Sigmoid colon (tissue), 6 donors: ENCODE measurements at regions not wholly inside any gene's neighbourhood (a gene's known extent, or its start where the extent isn't known, plus 50 kb on each side); places are given as distances from the start of the nearest gene placed in this dataset.

Experiments
- DNase-seq: peaks from one replicate; pipeline ENCODE4 v3.0.0-alpha.2; 2019
- H3K27ac ChIP-seq, 4 donors: fragments of 200-600 bp; sonication (generic); one replicate each; pipeline ENCODE4 v1.5.1; 2016 to 2019; ENCODE audit warnings: mild to moderate bottlenecking in 1 of 4
- H3K27me3 ChIP-seq, 3 donors: fragments of 200-600 bp; sonication (generic); one replicate each; pipeline ENCODE4 v1.5.1; 2019; ENCODE audit warnings: mild to moderate bottlenecking in 1 of 3
- H3K36me3 ChIP-seq, 4 donors: fragments of 200-600 bp; sonication (generic); one replicate each; pipeline ENCODE4 v1.5.1; 2016 to 2019
- H3K4me1 ChIP-seq, 4 donors: fragments of 200-600 bp; sonication (generic); one replicate each; pipeline ENCODE4 v1.5.1; 2017 to 2019
- H3K4me3 ChIP-seq, 4 donors: fragments of 200-600 bp; sonication (generic); one replicate each; pipeline ENCODE4 v1.5.1; 2017 to 2019; ENCODE audit warnings: mild to moderate bottlenecking in 2 of 4, moderate library complexity in 1 of 4
- H3K9me3 ChIP-seq, 4 donors: fragments of 200-600 bp in 3 of 4; sonication (generic) in 3 of 4; one replicate each; pipeline versions ENCODE4 v1.5.1 to v1.6.1; 2013 to 2019
- CTCF ChIP-seq, 4 experiments: fragments of 450-650 bp in 3 of 4; fragments of 200-600 bp in 1 of 4; IDR thresholded peaks; one replicate each; pipeline ENCODE4 v1.5.1; 2016 to 2019; ENCODE audit warnings: antibody characterized with exemption in 4 of 4, mild to moderate bottlenecking in 3 of 4, moderate library complexity in 2 of 4
- EP300 ChIP-seq, 4 donors: sonication (generic); formaldehyde crosslinking; IDR thresholded peaks; one replicate each; pipeline ENCODE4 v1.6.1; 2017; ENCODE audit warnings: antibody characterized with exemption in 4 of 4
- POLR2A ChIP-seq, 2 donors: fragments of 450-650 bp; IDR thresholded peaks; one replicate each; pipeline ENCODE4 v1.6.1; 2016; ENCODE audit warnings: antibody characterized with exemption in 2 of 2, mild to moderate bottlenecking in 2 of 2, moderate library complexity in 2 of 2
- POLR2AphosphoS5 ChIP-seq, 4 donors: sonication (generic); formaldehyde crosslinking; IDR thresholded peaks; one replicate each; pipeline ENCODE4 v1.6.1; 2017; ENCODE audit warnings: antibody characterized with exemption in 4 of 4
- WGBS, 2 donors: extraction: QIAGEN DNeasy Blood & Tissue Kit; methylation state at CpG; one replicate each; pipeline ENCODE4 v1.1.7; 2013; 5-methylcytosine and 5-hydroxymethylcytosine counted together
- intact Hi-C: fragments of 100-400 bp; cut with DNase I; formaldehyde crosslinking; loops from one replicate; pipeline ENCODE4 v1.15.1; 2023
- donor health status: healthy with polysubstance abuse.
- donor health status: healthy.

GRCh38 chr1:201712387-201713085 is 116.4 kb upstream of the IPO9 start:
- DNase-seq, result peak; percentile 71
- Histone ChIP-seq H3K4me1 (peaks cover 0 to 94% (median 76%) of the 10 kb centered on the region in 4 donors), H3K4me3 (no peak overlapping the region), H3K27me3 (no peaks in the 10 kb centered on the region), H3K36me3 (peaks cover 0 to 10% (median 0%) of the 10 kb centered on the region in 4 donors), H3K27ac (peak overlapping the region; percentile 84 to 96 (median 90)), H3K9me3 (no peaks in the 10 kb centered on the region)
- intact Hi-C loops, result loop anchor here (10.0 kb wide), 1 partner anchor 248 kb away; the partner anchor contains the start of gene PHLDA3
- TF ChIP-seq POLR2A (IDR thresholded peaks at IDR 0.05) (peak in 1 of 2 donors; percentile 13), POLR2AphosphoS5 (IDR thresholded peaks at IDR 0.05) (no peak)
- 85 to 87% methylated on average over 7 of the region's 7 CpGs for WGBS, 2 donors

GRCh38 chr1:201713086-201713810 is 115.7 kb upstream of the IPO9 start:
- peaks cover 0 to 16% (median 3%) of the 10 kb centered on the region in 4 donors for H3K36me3 ChIP-seq
- intact Hi-C loops, result loop anchor here (10.0 kb wide), 1 partner anchor 248 kb away; the partner anchor contains the start of gene PHLDA3
- peak; percentile 100 for DNase-seq
- WGBS, 2 donors, result 32 to 60% methylated on average over 3 of the region's 3 CpGs
- no peaks in the 10 kb centered on the region for H3K9me3 ChIP-seq
- H3K27ac ChIP-seq, result peak overlapping the region; percentile 84 to 96 (median 90)
- H3K4me1 ChIP-seq, result peaks cover 0 to 88% (median 72%) of the 10 kb centered on the region in 4 donors
- no peak overlapping the region for H3K4me3 ChIP-seq
- TF ChIP-seq POLR2AphosphoS5 (IDR thresholded peaks at IDR 0.05), result peak; percentile 90 to 97 (median 94)
- no peak for TF ChIP-seq POLR2A (IDR thresholded peaks at IDR 0.05)
- TF ChIP-seq EP300 (IDR thresholded peaks at IDR 0.05), result peak in 2 of 4 donors; percentile 91 to 93
- no peaks in the 10 kb centered on the region for H3K27me3 ChIP-seq

- Histone ChIP-seq H3K36me3 (peaks cover 0 to 24% (median 7%) of the 10 kb centered on the region in 4 donors), H3K4me1 (peaks cover 0 to 94% (median 78%) of the 10 kb centered on the region in 4 donors), H3K9me3 (no peaks in the 10 kb centered on the region), H3K4me3 (no peak overlapping the region), H3K27ac (peak overlapping the region; percentile 84 to 96 (median 90)), H3K27me3 (no peaks in the 10 kb centered on the region)
- TF ChIP-seq EP300 (IDR thresholded peaks at IDR 0.05) (peak in 1 of 4 donors; percentile 41), POLR2A (IDR thresholded peaks at IDR 0.05) (no peak), CTCF (IDR thresholded peaks at IDR 0.05) (no peak), POLR2AphosphoS5 (IDR thresholded peaks at IDR 0.05) (peak; percentile 58 to 79 (median 67))
- DNase-seq, result peak; percentile 97
- intact Hi-C loops, result loop anchor here (10.0 kb wide), 1 partner anchor 250 kb away; the partner anchor contains the start of gene PHLDA3
- WGBS, 2 donors, result 45 to 59% methylated on average over 9 of the region's 9 CpGs
Measured at GRCh38 chr1:201714542-201715329, 114.2 kb upstream of the IPO9 start.

GRCh38 chr1:201715351-201715750 is 113.6 kb upstream of the IPO9 start:
- Histone ChIP-seq H3K4me3 (no peak overlapping the region), H3K36me3 (peaks cover 0 to 24% (median 7%) of the 10 kb centered on the region in 4 donors), H3K4me1 (peaks cover 0 to 94% (median 81%) of the 10 kb centered on the region in 4 donors), H3K27ac (peak overlapping the region; percentile 84 to 96 (median 90)), H3K27me3 (no peaks in the 10 kb centered on the region), H3K9me3 (no peaks in the 10 kb centered on the region)
- DNase-seq, result no peak
- intact Hi-C loops, result loop anchor here (10.0 kb wide), 1 partner anchor 251 kb away; the partner anchor contains the start of gene PHLDA3
- TF ChIP-seq POLR2AphosphoS5 (IDR thresholded peaks at IDR 0.05) (no peak), CTCF (IDR thresholded peaks at IDR 0.05) (no peak), POLR2A (IDR thresholded peaks at IDR 0.05) (no peak), EP300 (IDR thresholded peaks at IDR 0.05) (no peak)
- 64 to 79% methylated on average over 6 of the region's 6 CpGs for WGBS, 2 donors
